HepG2 (cell line): ENCODE measurements at regions not wholly inside any gene's neighbourhood (a gene's known extent, or its start where the extent isn't known, plus 50 kb on each side); places are given as distances from the start of the nearest gene placed in this dataset.

Source experiments
- BCLAF1 ChIP-seq: fragments of 450-650 bp; IDR thresholded peaks from 2 replicates; pipeline ENCODE4 v1.6.1; 2017; ENCODE audit warnings: mild to moderate bottlenecking
- FOSL1 ChIP-seq: sonication (generic); formaldehyde crosslinking; IDR thresholded peaks from 2 replicates; pipeline ENCODE4 v1.9.0; 2021; ENCODE audit warnings: missing genetic modification reagents, borderline replicate concordance
- SIX1 ChIP-seq: sonication (generic); formaldehyde crosslinking; IDR thresholded peaks from 2 replicates; pipeline ENCODE4 v1.4.0; 2020; ENCODE audit warnings: missing genetic modification reagents, borderline replicate concordance
- SP5 ChIP-seq: IDR thresholded peaks from 2 replicates; pipeline ENCODE4 v1.6.1; 2016; ENCODE audit warnings: low read depth, borderline replicate concordance
- ZNF180 ChIP-seq: sonication (generic); formaldehyde crosslinking; IDR thresholded peaks from 2 replicates; pipeline ENCODE4 v1.4.0; 2020; ENCODE audit warnings: low read depth, missing genetic modification reagents, borderline replicate concordance
- TF ChIP-seq, protein P1 (sequence below): sonication (generic); formaldehyde crosslinking; IDR thresholded peaks from 2 replicates; pipeline ENCODE4 v1.5.1; 2020; ENCODE audit warnings: missing genetic modification reagents, mild to moderate bottlenecking, borderline replicate concordance
- TF ChIP-seq, protein P2 (sequence below): IDR thresholded peaks from 2 replicates; pipeline ENCODE4 v1.6.1; 2016; ENCODE audit warnings: missing compliant biosample characterization, missing genetic modification reagents, borderline replicate concordance

DNA sequence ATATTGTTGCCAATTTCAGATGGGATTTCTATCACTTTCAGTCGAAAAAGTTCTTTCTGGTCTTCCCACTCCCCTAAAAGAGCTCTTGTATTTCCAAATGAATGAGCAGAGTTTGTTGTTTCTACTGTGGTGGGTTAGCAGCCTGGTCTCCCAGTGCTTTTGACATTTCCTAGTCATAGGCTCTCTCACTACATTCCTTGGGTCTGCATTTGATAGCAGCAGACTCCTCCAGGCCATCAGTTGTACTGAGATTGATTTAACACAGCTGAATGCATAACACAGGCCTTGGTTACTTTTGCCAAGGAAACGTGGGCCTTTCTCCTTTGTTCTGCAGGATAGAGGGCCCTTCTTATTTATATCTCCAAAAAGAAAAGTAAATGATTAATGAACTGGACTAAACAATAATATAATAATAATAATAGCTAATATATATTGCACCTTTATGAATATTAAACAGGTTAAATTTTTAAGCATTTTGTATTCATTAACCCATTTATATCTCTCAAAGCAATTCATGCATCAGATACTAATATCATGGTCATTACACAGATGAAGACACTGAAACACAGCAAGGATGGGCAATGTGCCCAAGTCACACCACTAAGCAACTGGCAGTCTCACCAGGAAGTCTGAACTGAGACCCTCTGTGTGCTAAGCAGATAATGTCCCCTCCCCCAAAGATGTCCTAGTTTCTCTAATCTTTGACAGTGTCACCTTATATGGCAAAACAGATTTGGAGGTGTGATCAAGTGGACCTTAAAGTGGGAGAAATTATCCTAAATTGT, 1579.2 kb downstream of the AACS start (continued):
- TF ChIP-seq, protein P1, sequence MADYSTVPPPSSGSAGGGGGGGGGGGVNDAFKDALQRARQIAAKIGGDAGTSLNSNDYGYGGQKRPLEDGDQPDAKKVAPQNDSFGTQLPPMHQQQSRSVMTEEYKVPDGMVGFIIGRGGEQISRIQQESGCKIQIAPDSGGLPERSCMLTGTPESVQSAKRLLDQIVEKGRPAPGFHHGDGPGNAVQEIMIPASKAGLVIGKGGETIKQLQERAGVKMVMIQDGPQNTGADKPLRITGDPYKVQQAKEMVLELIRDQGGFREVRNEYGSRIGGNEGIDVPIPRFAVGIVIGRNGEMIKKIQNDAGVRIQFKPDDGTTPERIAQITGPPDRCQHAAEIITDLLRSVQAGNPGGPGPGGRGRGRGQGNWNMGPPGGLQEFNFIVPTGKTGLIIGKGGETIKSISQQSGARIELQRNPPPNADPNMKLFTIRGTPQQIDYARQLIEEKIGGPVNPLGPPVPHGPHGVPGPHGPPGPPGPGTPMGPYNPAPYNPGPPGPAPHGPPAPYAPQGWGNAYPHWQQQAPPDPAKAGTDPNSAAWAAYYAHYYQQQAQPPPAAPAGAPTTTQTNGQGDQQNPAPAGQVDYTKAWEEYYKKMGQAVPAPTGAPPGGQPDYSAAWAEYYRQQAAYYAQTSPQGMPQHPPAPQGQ (CRISPR knock-in tag): no peak
- TF ChIP-seq ZNF180 (no peak), BCLAF1 (no peak), FOSL1 (CRISPR knock-in tag) (no peak), SP5 (CRISPR knock-in tag) (no peak), SIX1 (CRISPR knock-in tag) (no peak)
- TF ChIP-seq, protein P2, sequence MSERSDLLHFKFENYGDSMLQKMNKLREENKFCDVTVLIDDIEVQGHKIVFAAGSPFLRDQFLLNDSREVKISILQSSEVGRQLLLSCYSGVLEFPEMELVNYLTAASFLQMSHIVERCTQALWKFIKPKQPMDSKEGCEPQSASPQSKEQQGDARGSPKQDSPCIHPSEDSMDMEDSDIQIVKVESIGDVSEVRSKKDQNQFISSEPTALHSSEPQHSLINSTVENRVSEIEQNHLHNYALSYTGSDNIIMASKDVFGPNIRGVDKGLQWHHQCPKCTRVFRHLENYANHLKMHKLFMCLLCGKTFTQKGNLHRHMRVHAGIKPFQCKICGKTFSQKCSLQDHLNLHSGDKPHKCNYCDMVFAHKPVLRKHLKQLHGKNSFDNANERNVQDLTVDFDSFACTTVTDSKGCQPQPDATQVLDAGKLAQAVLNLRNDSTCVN: no peak
